Gastrocnemius medialis (tissue), 4 donors: ENCODE measurements at regions not wholly inside any gene's neighbourhood (a gene's known extent, or its start where the extent isn't known, plus 50 kb on each side); places are given as distances from the start of the nearest gene placed in this dataset.

Source experiments
- POLR2A ChIP-seq, 2 donors: fragments of 450-650 bp; IDR thresholded peaks; one replicate each; pipeline ENCODE4 v1.6.1; 2017; ENCODE audit warnings: antibody characterized with exemption in 2 of 2, mild to moderate bottlenecking in 2 of 2, moderate library complexity in 2 of 2
- TF ChIP-seq, protein P1 (sequence below), 5 experiments: fragments of 450-650 bp in 3 of 5; fragments of 200-600 bp in 2 of 5; sonication (generic) in 2 of 5; IDR thresholded peaks in 4 of 5; conservative IDR thresholded peaks in 1 of 5; 1 replicate in 4 of 5; 2 replicates in 1 of 5; pipeline ENCODE4 v1.5.1; 2016 to 2019; ENCODE audit warnings: antibody characterized with exemption in 5 of 5, mild to moderate bottlenecking in 3 of 5, moderate library complexity in 3 of 5

DNA sequence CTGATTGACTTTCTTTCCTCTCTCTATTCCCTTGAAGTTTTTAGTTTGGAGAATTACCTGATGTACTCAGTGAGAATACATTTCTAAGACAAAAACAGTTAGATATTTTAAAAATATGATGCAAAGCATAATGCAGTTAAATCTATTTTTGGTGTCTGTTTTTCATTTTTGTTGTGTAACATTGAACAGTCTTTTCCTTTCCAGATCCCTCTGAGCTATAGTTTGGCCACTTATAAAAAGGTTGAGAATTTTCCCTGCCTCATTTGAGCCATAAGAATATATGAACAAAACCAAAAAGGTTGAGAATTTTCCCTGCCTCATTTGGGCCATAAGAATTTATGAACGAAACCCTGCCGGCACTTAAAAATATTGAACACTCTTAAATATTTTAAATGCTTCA lies 57.0 kb upstream of the IPO5 start:
- TF ChIP-seq POLR2A (IDR thresholded peaks at IDR 0.05): no peak
- TF ChIP-seq, protein P1, sequence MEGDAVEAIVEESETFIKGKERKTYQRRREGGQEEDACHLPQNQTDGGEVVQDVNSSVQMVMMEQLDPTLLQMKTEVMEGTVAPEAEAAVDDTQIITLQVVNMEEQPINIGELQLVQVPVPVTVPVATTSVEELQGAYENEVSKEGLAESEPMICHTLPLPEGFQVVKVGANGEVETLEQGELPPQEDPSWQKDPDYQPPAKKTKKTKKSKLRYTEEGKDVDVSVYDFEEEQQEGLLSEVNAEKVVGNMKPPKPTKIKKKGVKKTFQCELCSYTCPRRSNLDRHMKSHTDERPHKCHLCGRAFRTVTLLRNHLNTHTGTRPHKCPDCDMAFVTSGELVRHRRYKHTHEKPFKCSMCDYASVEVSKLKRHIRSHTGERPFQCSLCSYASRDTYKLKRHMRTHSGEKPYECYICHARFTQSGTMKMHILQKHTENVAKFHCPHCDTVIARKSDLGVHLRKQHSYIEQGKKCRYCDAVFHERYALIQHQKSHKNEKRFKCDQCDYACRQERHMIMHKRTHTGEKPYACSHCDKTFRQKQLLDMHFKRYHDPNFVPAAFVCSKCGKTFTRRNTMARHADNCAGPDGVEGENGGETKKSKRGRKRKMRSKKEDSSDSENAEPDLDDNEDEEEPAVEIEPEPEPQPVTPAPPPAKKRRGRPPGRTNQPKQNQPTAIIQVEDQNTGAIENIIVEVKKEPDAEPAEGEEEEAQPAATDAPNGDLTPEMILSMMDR (IDR thresholded peaks at IDR 0.05 in 4 of 5, conservative IDR thresholded peaks at IDR 0.05 in 1 of 5): no peak
